Mucosa of descending colon (tissue), 3 donors: ENCODE measurements at regions not wholly inside any gene's neighbourhood (a gene's known extent, or its start where the extent isn't known, plus 50 kb on each side); places are given as distances from the start of the nearest gene placed in this dataset.

Experiments used
- ATAC-seq: fragments of 200-7000 bp; cut with Tn5 transposase; one replicate; pipeline ENCODE4 v1.9.1; 2020; ENCODE audit warnings: mild to moderate bottlenecking, moderate library complexity
- DNase-seq, 3 donors: peaks; one replicate each; pipeline ENCODE4 v3.0.0-alpha.2; 2020
- H3K36me3 ChIP-seq: fragments of 200-600 bp; one replicate; pipeline ENCODE4 v1.8.0; 2021; ENCODE audit warnings: low read depth, mild to moderate bottlenecking
- H3K4me1 ChIP-seq: fragments of 200-600 bp; one replicate; pipeline ENCODE4 v1.8.0; 2021; ENCODE audit warnings: low read depth, mild to moderate bottlenecking
- H3K4me3 ChIP-seq: fragments of 200-600 bp; one replicate; pipeline ENCODE4 v1.8.0; 2021; ENCODE audit warnings: mild to moderate bottlenecking
- H3K9me3 ChIP-seq: fragments of 200-600 bp; one replicate; pipeline ENCODE4 v1.8.0; 2021; ENCODE audit warnings: mild to moderate bottlenecking
- CTCF ChIP-seq: fragments of 200-600 bp; IDR thresholded peaks from one replicate; pipeline ENCODE4 v1.8.0; 2022; ENCODE audit warnings: antibody characterized with exemption, mild to moderate bottlenecking
- intact Hi-C, 2 donors: fragments of 100-400 bp; cut with DNase I in 1 of 2; cut with micrococcal nuclease in 1 of 2; formaldehyde crosslinking; loops; one replicate each; pipeline versions ENCODE4 v1.11.0 to v1.11.1; 2022; cut with DNase I, micrococcal nuclease
- donor health status: DM: no; HTN: no; CAD: no; lungs with moderate emphysema.
- donor health status: DM: no; HTN: no; CAD: no.
- donor health status: DM: no; HTN: yes; CAD: no.

DNA sequence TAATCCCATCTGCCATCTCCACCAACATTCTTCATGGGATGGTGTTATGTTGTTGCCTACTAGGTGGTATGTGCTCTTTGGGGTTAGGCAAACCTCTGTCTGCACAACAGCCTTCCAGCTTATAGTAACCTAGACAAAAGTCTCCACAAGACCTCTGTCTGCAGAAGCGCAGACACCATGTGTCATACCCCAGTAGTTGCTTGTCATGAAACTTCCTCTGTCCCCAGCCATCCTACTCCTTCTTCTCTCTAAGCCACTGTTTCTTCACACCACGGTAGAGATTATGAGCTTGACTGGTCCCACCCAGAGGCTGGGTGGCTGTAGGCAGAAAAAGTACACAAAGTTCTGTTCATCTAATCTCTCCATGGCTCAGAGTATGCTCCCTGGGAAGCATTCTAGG is 100.3 kb downstream of the MAF start:
- H3K4me1 ChIP-seq, result no peaks in the 10 kb centered on the region
- H3K4me3 ChIP-seq, result no peak overlapping the region
- no peak for TF ChIP-seq CTCF
- DNase-seq, result no peak
- no peaks in the 10 kb centered on the region for H3K36me3 ChIP-seq
- H3K9me3 ChIP-seq, result no peaks in the 10 kb centered on the region
- no peak for ATAC-seq
- intact Hi-C loops, result no loop called here

DNA sequence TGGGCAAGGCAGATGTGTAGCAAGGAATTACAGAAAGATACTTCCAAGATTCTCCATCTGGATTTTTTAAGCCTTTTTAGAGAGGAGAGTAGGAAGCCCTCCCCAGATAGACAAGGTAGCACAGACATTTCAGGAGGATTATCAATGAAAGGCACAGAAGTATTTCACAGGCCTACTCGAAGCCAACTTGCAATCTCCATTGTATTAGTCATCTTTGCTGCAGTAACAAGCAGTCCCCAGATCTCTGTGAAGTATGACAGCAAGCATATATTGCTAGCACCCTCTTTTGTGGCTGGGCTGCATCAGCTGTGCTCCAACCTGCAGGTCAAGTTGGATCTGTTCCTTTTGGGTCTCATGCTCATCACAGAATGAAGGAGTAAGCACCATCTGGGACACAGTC is 101.6 kb downstream of the MAF start:
- H3K36me3 ChIP-seq, result no peaks in the 10 kb centered on the region
- no peak for ATAC-seq
- TF ChIP-seq CTCF, result no peak
- H3K4me3 ChIP-seq, result no peak overlapping the region
- DNase-seq, result no peak
- no peaks in the 10 kb centered on the region for H3K9me3 ChIP-seq
- intact Hi-C loops, result no loop called here
- H3K4me1 ChIP-seq, result no peaks in the 10 kb centered on the region

GRCh38 chr16:79497606-79498350 is 102.8 kb downstream of the MAF start:
- H3K4me3 ChIP-seq, result no peak overlapping the region
- DNase-seq, result no peak
- no peaks in the 10 kb centered on the region for H3K4me1 ChIP-seq
- H3K36me3 ChIP-seq, result no peaks in the 10 kb centered on the region
- intact Hi-C loops, result no loop called here
- no peaks in the 10 kb centered on the region for H3K9me3 ChIP-seq
- ATAC-seq, result no peak
- no peak for TF ChIP-seq CTCF

GRCh38 chr16:79493911-79494310 is 106.6 kb downstream of the MAF start:
- no peak overlapping the region for H3K4me3 ChIP-seq
- H3K36me3 ChIP-seq, result no peaks in the 10 kb centered on the region
- no peak for TF ChIP-seq CTCF
- DNase-seq (no peak), ATAC-seq (peak; percentile 41)
- no peaks in the 10 kb centered on the region for H3K4me1 ChIP-seq
- intact Hi-C loops, result no loop called here
- no peaks in the 10 kb centered on the region for H3K9me3 ChIP-seq

GRCh38 chr16:79492036-79492435 is 108.5 kb downstream of the MAF start:
- Histone ChIP-seq H3K36me3 (no peaks in the 10 kb centered on the region), H3K4me3 (no peak overlapping the region), H3K4me1 (no peaks in the 10 kb centered on the region), H3K9me3 (no peaks in the 10 kb centered on the region)
- DNase-seq (no peak), ATAC-seq (no peak)
- TF ChIP-seq CTCF, result no peak
- intact Hi-C loops, result no loop called here

DNA sequence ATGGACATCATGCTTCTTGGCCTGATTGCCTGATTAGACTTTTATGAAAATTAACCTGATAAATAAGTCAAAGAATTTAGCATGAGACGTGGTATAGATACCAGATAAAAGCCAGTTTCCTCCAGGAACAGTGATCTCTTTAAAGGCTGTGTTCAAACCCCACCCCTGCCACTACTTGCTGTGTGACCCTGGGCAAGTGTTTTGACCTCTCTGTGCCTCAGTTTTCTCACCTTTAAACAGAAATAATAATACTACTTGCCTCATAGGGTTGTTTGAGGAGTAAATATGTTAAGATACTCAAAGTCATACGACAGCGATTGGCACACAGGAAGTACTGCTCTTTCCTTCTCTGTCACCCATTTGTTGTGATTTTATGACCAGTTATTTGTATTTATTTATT is 115.5 kb downstream of the MAF start:
- no peaks in the 10 kb centered on the region for H3K4me1 ChIP-seq
- no peak overlapping the region for H3K4me3 ChIP-seq
- no peaks in the 10 kb centered on the region for H3K9me3 ChIP-seq
- no peak for TF ChIP-seq CTCF
- intact Hi-C loops, result no loop called here
- DNase-seq, result no peak
- H3K36me3 ChIP-seq, result no peaks in the 10 kb centered on the region
- no peak for ATAC-seq
